Fibroblast of the aortic adventitia (primary cell): ENCODE measurements at regions not wholly inside any gene's neighbourhood (a gene's known extent, or its start where the extent isn't known, plus 50 kb on each side); places are given as distances from the start of the nearest gene placed in this dataset.

ENCODE experiments used
- DNase-seq: peaks from one replicate; pipeline ENCODE4 v3.0.0-alpha.2; 2010; ENCODE audit warnings: low read depth
- H3K4me3 ChIP-seq: 2 replicates; pipeline ENCODE4 v1.5.1; 2011; ENCODE audit warnings: low read depth, mild to moderate bottlenecking, control low read depth, low read length, moderate library complexity
- TF ChIP-seq, protein P1 (sequence below): IDR thresholded peaks from 2 replicates; pipeline ENCODE4 v1.5.1; 2011; ENCODE audit warnings: mild to moderate bottlenecking, low read length, control low read depth, inconsistent platforms; ENCODE audit not compliant: insufficient read depth

DNA sequence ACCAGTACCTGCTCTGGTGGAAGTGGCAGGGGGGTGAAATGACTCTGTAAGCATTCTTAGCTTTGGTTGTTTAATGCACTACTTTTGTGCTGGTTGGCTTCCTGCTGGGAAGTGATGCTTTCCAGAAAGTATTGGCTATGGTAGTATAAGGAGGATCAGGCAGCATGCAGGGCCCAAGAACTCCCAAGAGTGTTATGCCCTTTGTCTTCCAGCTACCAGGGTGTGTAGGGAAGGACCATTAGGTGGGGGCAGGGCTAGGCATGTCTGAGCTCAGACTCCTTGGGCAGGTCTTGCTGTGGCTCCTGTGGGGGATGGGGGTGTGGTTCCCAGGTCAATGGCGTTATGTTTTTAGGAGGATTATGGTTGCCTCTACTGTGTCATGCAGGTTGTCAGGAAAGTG, 135.8 kb upstream of the TRPC7 start:
- TF ChIP-seq, protein P1, sequence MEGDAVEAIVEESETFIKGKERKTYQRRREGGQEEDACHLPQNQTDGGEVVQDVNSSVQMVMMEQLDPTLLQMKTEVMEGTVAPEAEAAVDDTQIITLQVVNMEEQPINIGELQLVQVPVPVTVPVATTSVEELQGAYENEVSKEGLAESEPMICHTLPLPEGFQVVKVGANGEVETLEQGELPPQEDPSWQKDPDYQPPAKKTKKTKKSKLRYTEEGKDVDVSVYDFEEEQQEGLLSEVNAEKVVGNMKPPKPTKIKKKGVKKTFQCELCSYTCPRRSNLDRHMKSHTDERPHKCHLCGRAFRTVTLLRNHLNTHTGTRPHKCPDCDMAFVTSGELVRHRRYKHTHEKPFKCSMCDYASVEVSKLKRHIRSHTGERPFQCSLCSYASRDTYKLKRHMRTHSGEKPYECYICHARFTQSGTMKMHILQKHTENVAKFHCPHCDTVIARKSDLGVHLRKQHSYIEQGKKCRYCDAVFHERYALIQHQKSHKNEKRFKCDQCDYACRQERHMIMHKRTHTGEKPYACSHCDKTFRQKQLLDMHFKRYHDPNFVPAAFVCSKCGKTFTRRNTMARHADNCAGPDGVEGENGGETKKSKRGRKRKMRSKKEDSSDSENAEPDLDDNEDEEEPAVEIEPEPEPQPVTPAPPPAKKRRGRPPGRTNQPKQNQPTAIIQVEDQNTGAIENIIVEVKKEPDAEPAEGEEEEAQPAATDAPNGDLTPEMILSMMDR = no peak
- H3K4me3 ChIP-seq = no peak overlapping the region
- no peak for DNase-seq

DNA sequence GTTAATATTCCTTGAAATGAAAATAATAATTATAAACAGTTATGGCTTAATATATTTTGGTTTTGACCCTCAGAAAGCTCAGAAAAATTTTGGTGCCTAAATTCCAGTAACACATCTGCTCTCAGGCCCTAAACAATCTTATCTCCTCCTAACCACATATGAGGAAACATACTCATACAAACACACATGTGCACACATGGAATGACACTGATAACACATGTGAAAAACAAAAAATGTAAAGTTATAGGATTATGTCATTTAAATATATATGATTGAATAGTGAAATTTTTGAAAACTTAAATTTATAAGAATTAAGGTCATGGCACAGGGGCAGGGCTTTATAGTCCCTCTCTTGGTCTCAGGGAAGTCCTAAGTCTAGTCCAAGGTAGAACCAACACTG, 127.2 kb upstream of the TRPC7 start:
- no peak overlapping the region for H3K4me3 ChIP-seq
- no peak for DNase-seq
- TF ChIP-seq, protein P1 = no peak

DNA sequence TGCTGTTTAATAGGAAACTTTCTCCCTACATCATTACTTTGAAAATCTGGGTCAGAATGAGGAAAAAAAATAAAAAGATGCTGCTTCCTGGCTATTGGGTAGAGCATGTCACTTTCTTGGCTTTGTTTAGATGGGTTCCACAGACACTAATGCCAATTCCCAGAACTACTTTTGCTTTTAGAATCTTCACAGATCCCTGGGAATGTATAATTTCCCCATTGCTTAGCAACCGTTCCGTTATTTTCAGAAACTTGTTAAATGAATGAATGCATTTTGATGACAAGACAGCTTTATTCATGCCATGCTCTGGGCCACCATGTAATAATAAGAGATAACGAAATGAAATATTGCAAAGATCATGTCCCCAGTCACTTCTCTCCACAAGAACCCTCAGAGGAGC, 126.5 kb upstream of the TRPC7 start:
- no peak overlapping the region for H3K4me3 ChIP-seq
- TF ChIP-seq, protein P1 = no peak
- DNase-seq = no peak

DNA sequence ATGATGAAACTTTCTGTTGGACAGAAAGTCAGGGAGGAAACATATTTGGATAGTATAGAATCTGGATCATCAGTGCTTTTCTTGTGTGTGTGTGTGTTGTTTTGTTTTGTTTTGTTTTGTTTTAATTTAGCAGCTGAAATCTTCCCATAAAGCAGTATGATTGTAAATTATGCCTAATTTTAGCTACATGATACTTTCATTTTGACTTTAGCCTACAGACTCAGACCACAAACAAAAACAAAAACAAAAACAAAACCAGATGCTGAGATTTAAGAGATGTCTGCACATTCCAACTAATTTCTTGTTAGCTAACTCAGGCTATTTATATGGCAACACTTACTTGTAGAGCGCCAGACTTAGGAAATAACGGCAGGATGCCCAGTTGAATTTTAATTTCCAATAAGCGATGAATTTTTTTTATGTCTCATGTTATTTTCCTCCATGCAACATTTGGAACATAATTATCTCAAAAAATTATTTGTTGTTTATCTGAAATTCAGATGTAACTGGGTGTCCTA, 119.5 kb upstream of the TRPC7 start:
- no peak overlapping the region for H3K4me3 ChIP-seq
- TF ChIP-seq, protein P1 = no peak
- no peak for DNase-seq

DNA sequence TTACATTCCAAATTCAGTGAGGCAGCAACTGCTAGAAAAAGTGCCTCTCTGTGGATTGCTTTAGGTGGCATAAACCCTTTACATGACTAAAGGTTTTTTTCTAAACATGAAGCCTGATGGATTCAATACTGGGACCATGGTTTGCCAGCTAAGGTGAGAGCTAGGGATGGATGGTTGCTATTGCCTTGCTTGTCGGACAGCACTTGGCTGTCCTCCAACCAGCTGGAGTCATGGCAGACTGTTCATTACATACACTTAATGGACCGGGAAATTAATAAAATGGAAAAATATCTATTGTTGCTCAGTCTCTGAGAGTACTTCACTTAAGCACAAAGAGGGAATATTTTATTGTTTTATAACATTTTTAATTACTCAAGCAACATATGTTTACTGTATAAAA, 116.9 kb upstream of the TRPC7 start:
- TF ChIP-seq, protein P1 = no peak
- DNase-seq = no peak
- H3K4me3 ChIP-seq = no peak overlapping the region

DNA sequence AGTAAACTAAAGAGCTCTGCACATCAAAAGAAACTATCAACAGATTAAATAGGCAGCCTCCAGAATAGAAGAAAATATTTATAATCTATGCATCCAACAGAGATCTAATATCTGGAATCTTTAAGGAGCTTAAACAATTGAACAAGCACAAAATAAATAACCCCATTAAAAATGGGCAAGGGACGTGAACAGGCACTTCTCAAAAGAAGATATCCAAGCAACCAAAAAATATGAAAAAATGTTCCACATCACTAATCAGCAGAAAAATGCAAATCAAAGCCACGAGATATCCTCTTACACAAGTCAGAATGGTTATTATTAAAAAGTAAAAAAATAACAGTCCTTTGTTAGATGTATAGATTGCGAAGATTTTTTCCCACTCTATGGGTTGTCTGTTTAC, 109.1 kb upstream of the TRPC7 start:
- no peak for DNase-seq
- TF ChIP-seq, protein P1 = no peak
- no peak overlapping the region for H3K4me3 ChIP-seq

DNA sequence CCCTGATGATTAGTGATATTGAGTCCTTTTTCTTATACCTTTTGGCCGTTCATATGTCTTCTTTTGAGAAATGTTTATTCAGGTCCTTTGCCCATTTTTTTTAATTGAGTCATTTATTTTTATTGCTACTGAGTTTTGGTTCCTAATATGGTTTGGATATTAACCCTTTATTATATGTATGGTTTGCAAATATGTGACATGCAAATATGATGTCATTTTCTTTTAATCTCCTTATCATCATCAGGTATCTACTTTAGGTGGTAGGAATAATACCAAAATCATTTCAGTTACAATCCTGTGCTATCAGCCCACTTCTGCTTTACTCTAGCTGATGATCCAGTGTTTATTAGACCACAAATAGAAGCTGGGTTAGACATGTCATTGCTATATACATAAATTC, 102.3 kb upstream of the TRPC7 start:
- TF ChIP-seq, protein P1 = no peak
- H3K4me3 ChIP-seq = no peak overlapping the region

More for the DNA sequence above, 102.3 kb upstream of the TRPC7 start:
- DNase-seq = no peak
